ENCODE measurements at regions not wholly inside any gene's neighbourhood (a gene's known extent, or its start where the extent isn't known, plus 50 kb on each side); places are given as distances from the start of the nearest gene placed in this dataset.

DNA sequence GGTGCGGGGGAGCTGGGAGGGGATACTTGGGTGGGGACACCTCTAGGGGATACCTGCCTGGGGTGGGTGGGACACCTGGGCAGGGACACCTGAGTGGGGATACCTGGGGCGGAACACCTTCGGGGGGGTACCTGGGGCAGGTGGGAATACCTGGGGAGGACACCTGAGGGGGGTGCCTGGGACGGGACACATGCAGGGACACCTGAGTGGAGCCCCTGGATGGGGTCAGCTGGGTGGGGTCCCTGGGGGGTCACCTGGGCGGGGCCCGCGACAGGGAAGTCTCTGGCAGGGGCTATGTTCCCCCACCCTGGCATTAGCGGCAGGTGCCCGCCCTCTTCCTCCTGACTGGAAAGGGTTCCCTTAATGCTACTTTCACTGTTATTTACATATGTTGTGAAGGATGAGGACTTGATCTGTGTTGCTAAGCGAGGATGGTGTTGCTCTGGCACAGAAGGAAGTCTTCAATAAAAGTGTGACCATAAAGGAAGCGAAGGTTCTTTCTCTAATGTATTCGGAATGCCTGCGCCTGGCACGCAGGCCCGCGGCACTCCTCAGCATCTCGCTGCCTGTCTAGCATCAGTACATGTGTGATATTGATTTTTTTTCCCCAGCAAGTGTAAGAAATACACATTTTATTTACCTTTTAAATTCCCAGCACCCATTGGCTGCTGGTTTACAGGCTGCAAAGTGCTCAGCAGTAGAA, 801.7 kb downstream of the BRD1 start:
- TF ChIP-seq POLR2A (IDR thresholded peaks at IDR 0.05): no peak
- TF ChIP-seq, protein P1, sequence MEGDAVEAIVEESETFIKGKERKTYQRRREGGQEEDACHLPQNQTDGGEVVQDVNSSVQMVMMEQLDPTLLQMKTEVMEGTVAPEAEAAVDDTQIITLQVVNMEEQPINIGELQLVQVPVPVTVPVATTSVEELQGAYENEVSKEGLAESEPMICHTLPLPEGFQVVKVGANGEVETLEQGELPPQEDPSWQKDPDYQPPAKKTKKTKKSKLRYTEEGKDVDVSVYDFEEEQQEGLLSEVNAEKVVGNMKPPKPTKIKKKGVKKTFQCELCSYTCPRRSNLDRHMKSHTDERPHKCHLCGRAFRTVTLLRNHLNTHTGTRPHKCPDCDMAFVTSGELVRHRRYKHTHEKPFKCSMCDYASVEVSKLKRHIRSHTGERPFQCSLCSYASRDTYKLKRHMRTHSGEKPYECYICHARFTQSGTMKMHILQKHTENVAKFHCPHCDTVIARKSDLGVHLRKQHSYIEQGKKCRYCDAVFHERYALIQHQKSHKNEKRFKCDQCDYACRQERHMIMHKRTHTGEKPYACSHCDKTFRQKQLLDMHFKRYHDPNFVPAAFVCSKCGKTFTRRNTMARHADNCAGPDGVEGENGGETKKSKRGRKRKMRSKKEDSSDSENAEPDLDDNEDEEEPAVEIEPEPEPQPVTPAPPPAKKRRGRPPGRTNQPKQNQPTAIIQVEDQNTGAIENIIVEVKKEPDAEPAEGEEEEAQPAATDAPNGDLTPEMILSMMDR (IDR thresholded peaks at IDR 0.05): no peak

Measured in heart left ventricle (tissue), 13 donors.